Breast epithelium (tissue), 4 donors: ENCODE measurements at regions not wholly inside any gene's neighbourhood (a gene's known extent, or its start where the extent isn't known, plus 50 kb on each side); places are given as distances from the start of the nearest gene placed in this dataset.
"Not testable (repeated sequence)": the region's sequence is repeated elsewhere in the genome, so short reads cannot be mapped to it uniquely, and the experiment has no call there.

Source experiments
- DNase-seq, 2 donors: peaks; one replicate each; pipeline ENCODE4 v3.0.0-alpha.2; 2019; ENCODE audit warnings: low spot score in 2 of 2
- H3K27ac ChIP-seq, 2 donors: fragments of 200-600 bp; sonication (generic) in 1 of 2; one replicate each; pipeline ENCODE4 v1.5.1; 2016 to 2019; ENCODE audit warnings: mild to moderate bottlenecking in 1 of 2
- H3K27me3 ChIP-seq, 2 donors: fragments of 200-600 bp; sonication (generic) in 1 of 2; one replicate each; pipeline versions ENCODE4 v1.5.1 to v1.6.0; 2017 to 2019; ENCODE audit warnings: control low read depth in 1 of 2, mild to moderate bottlenecking in 1 of 2
- H3K36me3 ChIP-seq: fragments of 200-600 bp; one replicate; pipeline ENCODE4 v1.5.1; 2019
- H3K4me1 ChIP-seq, 2 donors: fragments of 200-600 bp; sonication (generic); one replicate each; pipeline ENCODE4 v1.5.1; 2016 to 2019; ENCODE audit warnings: control low read depth in 1 of 2
- H3K4me3 ChIP-seq, 3 donors: fragments of 200-600 bp; sonication (generic); 1 replicate in 2 of 3; 2 replicates in 1 of 3; pipeline ENCODE4 v1.5.1; 2016 to 2019; ENCODE audit warnings: mild to moderate bottlenecking in 3 of 3, moderate library complexity in 2 of 3
- H3K9me3 ChIP-seq, 2 donors: fragments of 200-600 bp; sonication (generic) in 1 of 2; one replicate each; pipeline ENCODE4 v1.5.1; 2016 to 2019; ENCODE audit warnings: control low read depth in 1 of 2
- CTCF ChIP-seq, 3 donors: fragments of 450-650 bp; IDR thresholded peaks; one replicate each; pipeline ENCODE4 v1.5.1; 2016 to 2017; ENCODE audit warnings: antibody characterized with exemption in 3 of 3, mild to moderate bottlenecking in 3 of 3, moderate library complexity in 3 of 3
- POLR2A ChIP-seq: fragments of 450-650 bp; IDR thresholded peaks from one replicate; pipeline ENCODE4 v1.6.1; 2016; ENCODE audit warnings: antibody characterized with exemption, mild to moderate bottlenecking, moderate library complexity
- POLR2AphosphoS5 ChIP-seq, 3 donors: sonication (generic); formaldehyde crosslinking; IDR thresholded peaks; one replicate each; pipeline ENCODE4 v1.6.1; 2017; ENCODE audit warnings: antibody characterized with exemption in 3 of 3
- intact Hi-C: fragments of 100-400 bp; cut with DNase I; formaldehyde crosslinking; loops from one replicate; pipeline ENCODE4 v1.15.1; 2023; ENCODE audit warnings: low total_unique reads

DNA sequence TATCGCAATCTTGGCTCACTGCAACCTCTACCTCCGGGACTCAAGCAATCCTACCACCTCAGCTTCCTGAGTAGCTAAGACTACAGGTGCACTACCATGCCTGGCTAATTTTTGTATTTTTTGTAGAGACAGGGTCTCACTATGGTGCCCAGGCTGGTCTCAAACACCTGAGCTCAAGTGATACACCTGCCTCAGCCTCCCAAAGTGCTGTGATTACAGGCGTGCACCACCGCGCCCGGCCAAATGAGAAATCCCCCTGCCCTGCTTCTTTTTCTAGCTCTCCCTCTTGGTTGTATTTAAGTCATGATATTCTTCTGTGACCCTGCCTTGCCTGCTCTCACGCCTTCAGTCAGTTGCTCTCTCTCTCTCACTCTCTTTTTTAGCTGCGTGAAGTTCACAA is 157.0 kb upstream of the SH3BP4 start:
- Histone ChIP-seq H3K4me3 (no peak overlapping the region), H3K36me3 (no peaks in the 10 kb centered on the region), H3K4me1 (no peaks in the 10 kb centered on the region), H3K9me3 (no peaks in the 10 kb centered on the region), H3K27ac (no peak overlapping the region), H3K27me3 (no peaks in the 10 kb centered on the region)
- DNase-seq = no peak
- TF ChIP-seq POLR2AphosphoS5 (IDR thresholded peaks at IDR 0.05) = no peak
- TF ChIP-seq POLR2A = no peak
- TF ChIP-seq CTCF (IDR thresholded peaks at IDR 0.05) = no peak
- intact Hi-C loops = no loop called here

DNA sequence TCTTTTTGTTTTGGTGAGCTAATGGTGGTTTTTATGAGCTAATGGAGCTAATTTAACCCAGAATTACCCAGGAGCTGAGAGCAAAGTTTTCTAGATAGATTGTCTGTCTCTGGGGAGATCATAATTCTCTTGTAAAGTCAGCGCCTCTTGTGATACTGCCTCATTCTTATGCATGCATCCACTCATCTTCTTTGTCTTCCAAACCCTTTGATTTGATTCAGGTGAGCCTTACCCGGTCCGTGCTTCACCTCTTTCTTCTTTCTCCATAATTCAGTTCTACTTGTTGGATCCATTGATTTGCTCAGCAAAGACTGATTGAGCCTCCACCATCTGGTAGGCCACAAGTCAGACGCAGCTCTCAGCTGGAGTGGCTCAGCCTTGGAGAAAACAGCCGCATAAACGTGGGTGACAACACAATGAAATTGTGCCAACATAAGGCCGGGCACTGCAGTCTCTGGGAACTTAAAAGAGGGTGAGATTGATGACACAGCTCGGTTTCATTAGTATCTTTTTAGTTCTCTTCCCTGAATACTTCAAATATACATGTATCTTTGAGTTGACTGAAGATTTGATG is 158.5 kb upstream of the SH3BP4 start:
- Histone ChIP-seq H3K4me3 (no peak overlapping the region), H3K36me3 (no peaks in the 10 kb centered on the region), H3K27me3 (no peaks in the 10 kb centered on the region), H3K4me1 (no peaks in the 10 kb centered on the region), H3K27ac (no peak overlapping the region), H3K9me3 (no peaks in the 10 kb centered on the region)
- TF ChIP-seq CTCF (IDR thresholded peaks at IDR 0.05) (no peak), POLR2A (no peak), POLR2AphosphoS5 (IDR thresholded peaks at IDR 0.05) (no peak)
- DNase-seq = no peak
- intact Hi-C loops = loop anchor here (2.0 kb wide), 1 partner anchor 48 kb away; no protein-coding TSS in a partner anchor

GRCh38 chr2:234792621-234793022 is 159.2 kb upstream of the SH3BP4 start:
- H3K9me3 ChIP-seq = no peaks in the 10 kb centered on the region
- no peak overlapping the region for H3K4me3 ChIP-seq
- TF ChIP-seq CTCF (IDR thresholded peaks at IDR 0.05) (no peak), POLR2AphosphoS5 (IDR thresholded peaks at IDR 0.05) (no peak), POLR2A (no peak)
- H3K27me3 ChIP-seq = no peaks in the 10 kb centered on the region
- no peak overlapping the region for H3K27ac ChIP-seq
- intact Hi-C loops = loop anchor here (2.0 kb wide), 1 partner anchor 48 kb away; no protein-coding TSS in a partner anchor
- H3K4me1 ChIP-seq = no peaks in the 10 kb centered on the region
- H3K36me3 ChIP-seq = no peaks in the 10 kb centered on the region
- DNase-seq = no peak

- not testable (repeated sequence) for H3K9me3 ChIP-seq, DNase-seq, H3K27ac ChIP-seq, H3K36me3 ChIP-seq, H3K4me1 ChIP-seq, H3K27me3 ChIP-seq, H3K4me3 ChIP-seq
- intact Hi-C loops = loop anchor here (2.0 kb wide), 1 partner anchor 49 kb away; no protein-coding TSS in a partner anchor
Measured at GRCh38 chr2:234792096-234792495, 159.7 kb upstream of the SH3BP4 start.

DNA sequence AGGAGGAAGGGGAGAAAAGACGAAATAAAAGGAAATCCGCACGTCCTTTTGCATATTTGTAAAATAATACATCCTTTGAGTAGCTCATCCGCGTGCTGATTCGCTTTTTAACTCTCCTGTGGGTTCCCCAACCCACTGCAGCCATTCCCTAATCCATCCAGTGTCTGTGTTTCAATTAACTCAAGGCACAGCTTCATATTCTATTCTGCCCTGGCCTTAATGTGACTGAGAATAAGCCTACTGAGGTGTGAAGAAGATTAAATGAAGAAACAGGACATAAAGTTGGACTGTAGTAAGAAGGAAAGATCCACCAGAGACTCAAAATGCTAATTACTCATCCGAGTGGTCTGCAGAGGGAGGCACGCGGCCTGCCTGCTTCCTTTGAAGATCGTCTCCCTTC is 161.4 kb upstream of the SH3BP4 start:
- no peaks in the 10 kb centered on the region for H3K9me3 ChIP-seq
- no peaks in the 10 kb centered on the region for H3K27me3 ChIP-seq
- no peak overlapping the region for H3K4me3 ChIP-seq
- H3K27ac ChIP-seq = no peak overlapping the region
- TF ChIP-seq POLR2AphosphoS5 (IDR thresholded peaks at IDR 0.05) = no peak
- H3K36me3 ChIP-seq = no peaks in the 10 kb centered on the region
- intact Hi-C loops = no loop called here
- H3K4me1 ChIP-seq = no peaks in the 10 kb centered on the region
- no peak for DNase-seq

DNA sequence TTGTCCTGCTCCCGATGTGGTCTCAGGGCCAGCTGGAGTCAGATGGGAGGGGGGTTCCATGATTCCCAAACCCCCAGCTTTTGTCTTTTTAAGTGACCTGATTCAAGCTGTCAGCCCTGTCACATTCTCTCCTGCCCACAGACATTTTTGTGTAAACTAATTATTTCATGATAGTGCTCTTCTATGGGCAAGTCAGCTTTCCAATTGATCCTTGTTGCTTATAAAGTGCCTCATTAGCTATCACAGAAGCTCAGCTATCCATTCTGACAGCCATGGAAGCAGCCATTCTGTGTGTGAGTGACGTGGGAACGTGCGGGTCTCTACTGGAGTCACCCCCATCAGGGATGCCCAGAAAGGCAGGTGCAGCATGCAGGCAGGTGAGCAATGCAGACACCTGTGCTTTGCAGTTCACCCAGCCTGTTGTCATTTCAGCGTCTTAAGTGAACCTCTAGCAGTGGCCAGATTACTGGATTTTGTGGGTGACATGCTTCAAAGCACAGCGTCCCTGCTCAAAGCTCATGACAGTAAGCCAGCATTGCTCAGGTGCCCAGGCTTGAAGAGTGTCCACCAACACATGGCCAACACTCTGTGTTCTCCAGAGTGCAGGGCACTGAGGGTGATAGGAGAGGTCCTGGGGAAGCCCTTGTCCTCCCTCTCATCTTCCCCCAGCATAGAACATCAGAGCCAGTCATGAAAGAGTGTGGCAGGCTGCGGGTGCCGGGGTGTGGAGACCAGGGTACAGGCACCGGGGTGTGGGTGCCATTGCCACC is 162.1 kb upstream of the SH3BP4 start:
- TF ChIP-seq POLR2A = no peak
- TF ChIP-seq POLR2AphosphoS5 (IDR thresholded peaks at IDR 0.05) = no peak
- TF ChIP-seq CTCF (IDR thresholded peaks at IDR 0.05) = no peak
- no peak overlapping the region for H3K27ac ChIP-seq
- no peaks in the 10 kb centered on the region for H3K27me3 ChIP-seq
- intact Hi-C loops = no loop called here
- H3K4me1 ChIP-seq = no peaks in the 10 kb centered on the region
- no peaks in the 10 kb centered on the region for H3K36me3 ChIP-seq
- DNase-seq = no peak
- no peak overlapping the region for H3K4me3 ChIP-seq
- H3K9me3 ChIP-seq = no peaks in the 10 kb centered on the region
